Thyroid gland (tissue), 4 donors: ENCODE measurements at regions not wholly inside any gene's neighbourhood (a gene's known extent, or its start where the extent isn't known, plus 50 kb on each side); places are given as distances from the start of the nearest gene placed in this dataset.

ENCODE experiments used
- DNase-seq, 2 donors: peaks; one replicate each; pipeline ENCODE4 v3.0.0-alpha.2; 2019
- H3K27ac ChIP-seq, 3 donors: fragments of 200-600 bp; sonication (generic); 1 replicate in 2 of 3; 2 replicates in 1 of 3; pipeline ENCODE4 v1.5.1; 2016 to 2019; ENCODE audit warnings: mild to moderate bottlenecking in 1 of 3, moderate library complexity in 1 of 3
- H3K27me3 ChIP-seq: fragments of 200-600 bp; sonication (generic); one replicate; pipeline ENCODE4 v1.5.1; 2019
- H3K36me3 ChIP-seq, 2 donors: fragments of 200-600 bp; sonication (generic); one replicate each; pipeline ENCODE4 v1.5.1; 2016 to 2019
- H3K4me1 ChIP-seq, 2 donors: fragments of 200-600 bp; sonication (generic); one replicate each; pipeline ENCODE4 v1.5.1; 2017 to 2019
- H3K4me3 ChIP-seq, 3 donors: fragments of 200-600 bp; sonication (generic); replicated peaks in 1 of 3; 1 replicate in 2 of 3; 2 replicates in 1 of 3; pipeline ENCODE4 v1.5.1; 2016; ENCODE audit warnings: mild to moderate bottlenecking in 1 of 3
- H3K9me3 ChIP-seq: fragments of 200-600 bp; sonication (generic); one replicate; pipeline ENCODE4 v1.5.1; 2017
- POLR2A ChIP-seq, 2 donors: fragments of 450-650 bp; IDR thresholded peaks; one replicate each; pipeline ENCODE4 v1.6.1; 2017; ENCODE audit warnings: antibody characterized with exemption in 2 of 2, mild to moderate bottlenecking in 2 of 2, moderate library complexity in 1 of 2
- WGBS, 2 donors: methylation state at CpG; one replicate each; pipeline ENCODE4 v1.1.5; 2017; 5-methylcytosine and 5-hydroxymethylcytosine counted together
- intact Hi-C: fragments of 100-400 bp; cut with DNase I; formaldehyde crosslinking; loops from one replicate; pipeline ENCODE4 v1.15.1; 2023
- TF ChIP-seq, protein P1 (sequence below), 6 experiments: fragments of 200-600 bp in 3 of 6; fragments of 450-650 bp in 3 of 6; sonication (generic) in 3 of 6; IDR thresholded peaks; one replicate each; pipeline ENCODE4 v1.5.1; 2016 to 2019; ENCODE audit warnings: antibody characterized with exemption in 6 of 6, mild to moderate bottlenecking in 2 of 6, inconsistent platforms in 1 of 6, moderate library complexity in 1 of 6

- TF ChIP-seq POLR2A (IDR thresholded peaks at IDR 0.05): no peak
- Histone ChIP-seq H3K36me3 (no peaks in the 10 kb centered on the region), H3K4me1 (peaks cover 0 to 5% of the 10 kb centered on the region in 2 donors), H3K9me3 (no peaks in the 10 kb centered on the region), H3K27ac (no peak overlapping the region), H3K27me3 (no peaks in the 10 kb centered on the region), H3K4me3 (no peak overlapping the region)
- DNase-seq: no peak
- 93 to 96% methylated on average over 5 of the region's 5 CpGs for WGBS, 2 donors
- intact Hi-C loops: no loop called here
These were observed 82.9 kb upstream of the ATXN1 start for GRCh38 chr6:16844183-16844582.

GRCh38 chr6:16842676-16843075, 81.4 kb upstream of the ATXN1 start:
- Histone ChIP-seq H3K27ac (no peak overlapping the region), H3K9me3 (no peaks in the 10 kb centered on the region), H3K27me3 (no peaks in the 10 kb centered on the region), H3K4me1 (peaks cover 0 to 5% of the 10 kb centered on the region in 2 donors), H3K4me3 (no peak overlapping the region), H3K36me3 (no peaks in the 10 kb centered on the region)
- intact Hi-C loops: no loop called here
- whole genome bisulfite sequencing, 2 donors: 96 to 97% methylated on average over 4 of the region's 4 CpGs
- DNase-seq: no peak
- no peak for TF ChIP-seq POLR2A (IDR thresholded peaks at IDR 0.05)
- TF ChIP-seq, protein P1, sequence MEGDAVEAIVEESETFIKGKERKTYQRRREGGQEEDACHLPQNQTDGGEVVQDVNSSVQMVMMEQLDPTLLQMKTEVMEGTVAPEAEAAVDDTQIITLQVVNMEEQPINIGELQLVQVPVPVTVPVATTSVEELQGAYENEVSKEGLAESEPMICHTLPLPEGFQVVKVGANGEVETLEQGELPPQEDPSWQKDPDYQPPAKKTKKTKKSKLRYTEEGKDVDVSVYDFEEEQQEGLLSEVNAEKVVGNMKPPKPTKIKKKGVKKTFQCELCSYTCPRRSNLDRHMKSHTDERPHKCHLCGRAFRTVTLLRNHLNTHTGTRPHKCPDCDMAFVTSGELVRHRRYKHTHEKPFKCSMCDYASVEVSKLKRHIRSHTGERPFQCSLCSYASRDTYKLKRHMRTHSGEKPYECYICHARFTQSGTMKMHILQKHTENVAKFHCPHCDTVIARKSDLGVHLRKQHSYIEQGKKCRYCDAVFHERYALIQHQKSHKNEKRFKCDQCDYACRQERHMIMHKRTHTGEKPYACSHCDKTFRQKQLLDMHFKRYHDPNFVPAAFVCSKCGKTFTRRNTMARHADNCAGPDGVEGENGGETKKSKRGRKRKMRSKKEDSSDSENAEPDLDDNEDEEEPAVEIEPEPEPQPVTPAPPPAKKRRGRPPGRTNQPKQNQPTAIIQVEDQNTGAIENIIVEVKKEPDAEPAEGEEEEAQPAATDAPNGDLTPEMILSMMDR (IDR thresholded peaks at IDR 0.05): no peak

GRCh38 chr6:16841241-16841640, 80.0 kb upstream of the ATXN1 start:
- Histone ChIP-seq H3K4me1 (peaks cover 0 to 5% of the 10 kb centered on the region in 2 donors), H3K27me3 (no peaks in the 10 kb centered on the region), H3K9me3 (no peaks in the 10 kb centered on the region), H3K4me3 (no peak overlapping the region), H3K36me3 (no peaks in the 10 kb centered on the region), H3K27ac (no peak overlapping the region)
- intact Hi-C loops: no loop called here
- WGBS, 2 donors: 92 to 95% methylated on average over 7 of the region's 7 CpGs
- TF ChIP-seq POLR2A (IDR thresholded peaks at IDR 0.05): no peak
- TF ChIP-seq, protein P1 (IDR thresholded peaks at IDR 0.05): no peak
- no peak for DNase-seq

DNA sequence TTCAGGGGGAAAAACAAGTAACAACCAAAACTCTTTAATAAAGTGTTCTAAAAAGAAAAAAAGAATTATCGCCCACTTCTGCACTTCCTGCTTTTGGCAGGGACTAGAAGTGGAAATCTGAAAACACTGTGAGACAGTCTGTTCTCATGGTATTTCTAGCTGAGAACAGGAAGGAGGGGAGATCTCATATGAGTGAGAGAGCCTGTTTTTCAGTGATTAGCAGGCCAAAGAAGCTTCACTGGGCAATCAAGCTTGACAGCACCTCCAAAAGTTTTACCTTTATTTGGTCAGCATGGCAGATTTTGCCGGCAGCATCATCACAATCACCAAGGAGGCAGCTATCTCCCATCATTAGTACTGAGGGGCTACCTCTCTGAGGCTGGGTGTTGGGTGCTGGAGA, 79.5 kb upstream of the ATXN1 start:
- intact Hi-C loops: no loop called here
- WGBS, 2 donors: 30 to 35% methylated on average over 2 of the region's 2 CpGs
- TF ChIP-seq, protein P1 (IDR thresholded peaks at IDR 0.05): no peak
- TF ChIP-seq POLR2A (IDR thresholded peaks at IDR 0.05): no peak
- H3K4me3 ChIP-seq: no peak overlapping the region
- no peak overlapping the region for H3K27ac ChIP-seq
- H3K36me3 ChIP-seq: no peaks in the 10 kb centered on the region
- H3K4me1 ChIP-seq: peaks cover 0 to 5% of the 10 kb centered on the region in 2 donors
- no peaks in the 10 kb centered on the region for H3K27me3 ChIP-seq
- DNase-seq: peak; percentile 22 to 38
- no peaks in the 10 kb centered on the region for H3K9me3 ChIP-seq

- Histone ChIP-seq H3K27me3 (no peaks in the 10 kb centered on the region), H3K4me1 (peaks cover 0 to 5% of the 10 kb centered on the region in 2 donors), H3K36me3 (no peaks in the 10 kb centered on the region), H3K9me3 (no peaks in the 10 kb centered on the region), H3K27ac (no peak overlapping the region), H3K4me3 (no peak overlapping the region)
- 48 to 55% methylated on average over 3 of the region's 3 CpGs for WGBS, 2 donors
- no peak for DNase-seq
- intact Hi-C loops: no loop called here
- TF ChIP-seq, protein P1 (IDR thresholded peaks at IDR 0.05): no peak
- TF ChIP-seq POLR2A (IDR thresholded peaks at IDR 0.05): no peak
These were observed 79.0 kb upstream of the ATXN1 start for GRCh38 chr6:16840291-16840690.
